GM13977 (cell line): ENCODE measurements at regions not wholly inside any gene's neighbourhood (a gene's known extent, or its start where the extent isn't known, plus 50 kb on each side); places are given as distances from the start of the nearest gene placed in this dataset.

Experiments
- DNase-seq: peaks from one replicate; pipeline ENCODE4 v3.0.0; 2012; ENCODE audit warnings: low spot score
- CTCF ChIP-seq: IDR thresholded peaks from 2 replicates; pipeline ENCODE4 v1.5.1; 2012; ENCODE audit warnings: mild to moderate bottlenecking, control low read depth; ENCODE audit not compliant: insufficient read depth; ENCODE audit errors: extremely low read depth, missing control alignments
- in situ Hi-C: fragments of 300-500 bp; cut with MboI; formaldehyde crosslinking; loops from one replicate; pipeline ENCODE4 v1.12.0; 2022; ENCODE audit warnings: low sequenced_read_pairs, low pct_unique_long_range_greater_than_20kb, mixed read lengths, inconsistent platforms; ENCODE audit not compliant: unreplicated experiment

GRCh38 chr1:219434923-219435297 is 178.0 kb downstream of the ZC3H11B start:
- no peak for DNase-seq
- in situ Hi-C loops, result no loop called here
- TF ChIP-seq CTCF, result no peak

- DNase-seq, result no peak
- in situ Hi-C loops, result no loop called here
- TF ChIP-seq CTCF, result no peak
Measured at GRCh38 chr1:219434285-219434922, 178.5 kb downstream of the ZC3H11B start.

GRCh38 chr1:219433496-219434131 is 179.3 kb downstream of the ZC3H11B start:
- in situ Hi-C loops, result no loop called here
- no peak for DNase-seq
- TF ChIP-seq CTCF, result no peak

GRCh38 chr1:219433001-219433400 is 179.9 kb downstream of the ZC3H11B start:
- no peak for DNase-seq
- in situ Hi-C loops, result no loop called here
- no peak for TF ChIP-seq CTCF

- DNase-seq, result no peak
- no peak for TF ChIP-seq CTCF
- in situ Hi-C loops, result no loop called here
Measured at GRCh38 chr1:219432191-219432606, 180.7 kb downstream of the ZC3H11B start.

GRCh38 chr1:219430419-219430818 is 182.5 kb downstream of the ZC3H11B start:
- in situ Hi-C loops, result no loop called here
- no peak for TF ChIP-seq CTCF
- DNase-seq, result no peak

- DNase-seq, result no peak
- TF ChIP-seq CTCF, result no peak
- in situ Hi-C loops, result no loop called here
Measured at GRCh38 chr1:219428651-219429050, 184.3 kb downstream of the ZC3H11B start.
